Trophoblast cell (in vitro differentiated cells and primary cell): ENCODE measurements at regions not wholly inside any gene's neighbourhood (a gene's known extent, or its start where the extent isn't known, plus 50 kb on each side); places are given as distances from the start of the nearest gene placed in this dataset.

ENCODE experiments used
- DNase-seq, 2 donors: peaks; one replicate each; pipeline ENCODE4 v3.0.0-alpha.2; 2016
- H2AFZ ChIP-seq: 2 replicates; pipeline ENCODE4 v1.6.1; 2013; ENCODE audit warnings: low read length, moderate library complexity, mild to moderate bottlenecking; ENCODE audit not compliant: insufficient read depth, poor library complexity
- H2AK5ac ChIP-seq: 2 replicates; pipeline ENCODE4 v1.6.1; 2013; ENCODE audit warnings: mild to moderate bottlenecking, low read length
- H2BK120ac ChIP-seq: 2 replicates; pipeline ENCODE4 v1.6.1; 2013; ENCODE audit warnings: low read length, mild to moderate bottlenecking, moderate library complexity; ENCODE audit not compliant: insufficient read depth, poor library complexity
- H2BK12ac ChIP-seq: 2 replicates; pipeline ENCODE4 v1.6.1; 2013; ENCODE audit warnings: mild to moderate bottlenecking, low read length, moderate library complexity
- H2BK5ac ChIP-seq: 2 replicates; pipeline ENCODE4 v1.6.1; 2013; ENCODE audit warnings: low read length, low read depth, moderate library complexity, mild to moderate bottlenecking; ENCODE audit not compliant: poor library complexity
- H3K14ac ChIP-seq: 2 replicates; pipeline ENCODE4 v1.6.1; 2013; ENCODE audit warnings: mild to moderate bottlenecking, low read length
- H3K18ac ChIP-seq: 2 replicates; pipeline ENCODE4 v1.6.1; 2013; ENCODE audit warnings: mild to moderate bottlenecking, low read length
- H3K23ac ChIP-seq: 2 replicates; pipeline ENCODE4 v1.6.1; 2013; ENCODE audit warnings: low read length
- H3K27ac ChIP-seq: 2 replicates; pipeline ENCODE4 v1.5.1; 2013; ENCODE audit warnings: low read depth, mild to moderate bottlenecking, inconsistent platforms, low read length, moderate library complexity
- H3K27me3 ChIP-seq: 2 replicates; pipeline ENCODE4 v1.6.1; 2013; ENCODE audit warnings: inconsistent platforms, mild to moderate bottlenecking, low read length, moderate library complexity; ENCODE audit not compliant: insufficient read depth
- H3K36me3 ChIP-seq, 2 experiments: 1 replicate in 1 of 2; 2 replicates in 1 of 2; pipeline ENCODE4 v1.6.1; 2013; ENCODE audit warnings: low read length in 2 of 2, mild to moderate bottlenecking in 2 of 2, moderate library complexity in 1 of 2; ENCODE audit not compliant: insufficient read depth in 2 of 2, control insufficient read depth in 1 of 2
- H3K4ac ChIP-seq: 2 replicates; pipeline ENCODE4 v1.6.1; 2013; ENCODE audit warnings: low read depth, mild to moderate bottlenecking, low read length, moderate library complexity
- H3K4me1 ChIP-seq, 2 experiments: 1 replicate in 1 of 2; 2 replicates in 1 of 2; pipeline ENCODE4 v1.6.1; 2013; ENCODE audit warnings: low read length in 2 of 2, mild to moderate bottlenecking in 2 of 2, moderate library complexity in 1 of 2; ENCODE audit not compliant: insufficient read depth in 2 of 2, control insufficient read depth in 1 of 2
- H3K4me2 ChIP-seq: 2 replicates; pipeline ENCODE4 v1.6.1; 2013; ENCODE audit warnings: inconsistent platforms, mild to moderate bottlenecking, low read length, moderate library complexity
- H3K4me3 ChIP-seq: 2 replicates; pipeline ENCODE4 v1.5.1; 2013; ENCODE audit warnings: mild to moderate bottlenecking, low read depth, low read length, inconsistent platforms
- H3K79me1 ChIP-seq: one replicate; pipeline ENCODE4 v1.6.1; 2013; ENCODE audit warnings: low read length
- H3K79me2 ChIP-seq: 2 replicates; pipeline ENCODE4 v1.6.1; 2013; ENCODE audit warnings: low read length, mild to moderate bottlenecking; ENCODE audit not compliant: control insufficient read depth, insufficient read depth, poor library complexity
- H3K9ac ChIP-seq: 2 replicates; pipeline ENCODE4 v1.6.1; 2013; ENCODE audit warnings: mild to moderate bottlenecking, low read length
- H3K9me3 ChIP-seq: 2 replicates; pipeline ENCODE4 v1.6.1; 2013; ENCODE audit warnings: low read depth, mild to moderate bottlenecking, control low read depth, inconsistent platforms, low read length; ENCODE audit not compliant: insufficient read depth
- H4K12ac ChIP-seq: 2 replicates; pipeline ENCODE4 v1.6.1; 2013; ENCODE audit warnings: low read depth, mild to moderate bottlenecking, low read length, moderate library complexity
- H4K8ac ChIP-seq: 2 replicates; pipeline ENCODE4 v1.6.1; 2013; ENCODE audit warnings: low read depth, mild to moderate bottlenecking, low read length, moderate library complexity
- H4K91ac ChIP-seq: one replicate; pipeline ENCODE4 v1.6.1; 2013; ENCODE audit warnings: low read depth, mild to moderate bottlenecking, low read length, moderate library complexity
- WGBS: extraction: QIAGEN DNeasy Blood & Tissue Kit; methylation state at CpG from one replicate; pipeline ENCODE4 v1.1.7; 2013; ENCODE audit warnings: missing lambda C conversion rate; ENCODE audit not compliant: insufficient read length, insufficient coverage; ENCODE audit errors: extremely low coverage; 5-methylcytosine and 5-hydroxymethylcytosine counted together

DNA sequence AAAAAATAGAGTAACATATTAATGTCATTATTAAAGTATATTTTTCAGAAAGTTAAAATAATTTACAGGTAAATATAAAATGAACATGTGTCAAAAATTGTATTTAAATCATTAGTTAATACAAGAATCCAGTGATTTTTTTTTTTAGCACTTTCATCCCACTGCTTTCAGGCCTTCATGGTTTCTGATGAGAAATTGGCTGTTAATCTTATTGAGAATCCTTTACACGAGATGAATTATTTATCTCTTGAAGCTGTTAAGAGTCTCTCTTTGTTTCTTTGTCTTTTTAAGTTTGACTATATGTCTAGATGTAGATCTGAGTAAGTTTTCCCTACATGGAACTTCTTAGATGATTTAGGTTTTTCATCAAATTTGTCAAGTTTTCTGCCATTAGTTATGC, 578.5 kb upstream of the KCND2 start:
- Histone ChIP-seq H3K9me3 (no peaks in the 10 kb centered on the region), H2AK5ac (no peak overlapping the region), H3K36me3 (no peaks in the 10 kb centered on the region), H3K4ac (no peak overlapping the region), H3K9ac (no peak overlapping the region), H3K18ac (no peak overlapping the region), H2BK5ac (no peak overlapping the region), H3K79me1 (no peaks in the 10 kb centered on the region), H4K91ac (no peak overlapping the region), H4K12ac (no peak overlapping the region), H3K27me3 (no peaks in the 10 kb centered on the region), H3K23ac (no peak overlapping the region), H3K4me2 (no peak overlapping the region), H2AFZ (no peak overlapping the region), H3K14ac (no peak overlapping the region), H3K79me2 (no peaks in the 10 kb centered on the region), H4K8ac (no peak overlapping the region), H3K4me3 (no peak overlapping the region), H2BK120ac (no peak overlapping the region), H2BK12ac (no peak overlapping the region), H3K4me1 (no peaks in the 10 kb centered on the region), H3K27ac (no peak overlapping the region)
- no CpG with 5 or more reads among the region's 1 CpG for WGBS
- DNase-seq, result no peak

DNA sequence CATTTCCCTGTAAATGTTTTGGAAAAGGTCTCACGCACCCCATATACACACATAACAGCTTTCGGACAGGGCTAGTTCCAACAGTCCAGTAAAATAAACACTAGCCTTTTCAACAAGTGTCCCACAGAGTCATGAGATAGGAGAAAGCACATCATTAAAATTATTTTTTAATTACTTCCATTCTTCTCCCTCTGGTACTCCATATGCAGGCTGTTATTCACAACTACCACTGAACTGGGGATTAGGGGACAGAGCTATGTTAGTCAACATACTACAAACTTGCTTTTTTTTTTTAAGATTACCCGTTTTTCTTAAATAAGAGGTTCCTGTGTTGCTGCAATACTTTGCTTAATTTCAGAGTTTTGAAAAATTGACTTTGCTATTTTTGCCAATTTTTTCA, 576.6 kb upstream of the KCND2 start:
- no peaks in the 10 kb centered on the region for H3K36me3 ChIP-seq
- no peaks in the 10 kb centered on the region for H3K4me1 ChIP-seq
- H3K4ac ChIP-seq, result no peak overlapping the region
- no peaks in the 10 kb centered on the region for H3K9me3 ChIP-seq
- no peak overlapping the region for H3K9ac ChIP-seq
- H3K79me2 ChIP-seq, result no peaks in the 10 kb centered on the region
- no peak overlapping the region for H2AFZ ChIP-seq
- H4K91ac ChIP-seq, result no peak overlapping the region
- DNase-seq, result no peak
- no peak overlapping the region for H4K12ac ChIP-seq
- H3K4me3 ChIP-seq, result no peak overlapping the region
- H2BK12ac ChIP-seq, result no peak overlapping the region
- no peak overlapping the region for H3K14ac ChIP-seq
- WGBS, result no CpG with 5 or more reads among the region's 3 CpGs
- H3K27ac ChIP-seq, result no peak overlapping the region
- H4K8ac ChIP-seq, result no peak overlapping the region
- no peak overlapping the region for H2AK5ac ChIP-seq
- no peaks in the 10 kb centered on the region for H3K79me1 ChIP-seq
- H2BK120ac ChIP-seq, result no peak overlapping the region
- no peak overlapping the region for H3K4me2 ChIP-seq
- no peak overlapping the region for H2BK5ac ChIP-seq
- no peak overlapping the region for H3K23ac ChIP-seq
- H3K18ac ChIP-seq, result no peak overlapping the region
- no peaks in the 10 kb centered on the region for H3K27me3 ChIP-seq

GRCh38 chr7:119703895-119704294, 569.1 kb upstream of the KCND2 start:
- no peak overlapping the region for H3K4me3 ChIP-seq
- H3K9ac ChIP-seq, result no peak overlapping the region
- no peaks in the 10 kb centered on the region for H3K79me2 ChIP-seq
- no peak overlapping the region for H3K4me2 ChIP-seq
- H3K9me3 ChIP-seq, result no peaks in the 10 kb centered on the region
- no peak for DNase-seq
- no peak overlapping the region for H2BK120ac ChIP-seq
- H3K18ac ChIP-seq, result no peak overlapping the region
- no peak overlapping the region for H2AFZ ChIP-seq
- H3K23ac ChIP-seq, result no peak overlapping the region
- no peak overlapping the region for H2AK5ac ChIP-seq
- H2BK12ac ChIP-seq, result no peak overlapping the region
- H3K36me3 ChIP-seq, result no peaks in the 10 kb centered on the region
- H4K12ac ChIP-seq, result no peak overlapping the region
- H3K27ac ChIP-seq, result no peak overlapping the region
- no peak overlapping the region for H3K4ac ChIP-seq
- no peaks in the 10 kb centered on the region for H3K27me3 ChIP-seq
- no CpG with 5 or more reads among the region's 1 CpG for WGBS
- H2BK5ac ChIP-seq, result no peak overlapping the region
- H3K4me1 ChIP-seq, result no peaks in the 10 kb centered on the region
- no peak overlapping the region for H3K14ac ChIP-seq
- no peak overlapping the region for H4K8ac ChIP-seq
- H4K91ac ChIP-seq, result no peak overlapping the region
- H3K79me1 ChIP-seq, result no peaks in the 10 kb centered on the region

DNA sequence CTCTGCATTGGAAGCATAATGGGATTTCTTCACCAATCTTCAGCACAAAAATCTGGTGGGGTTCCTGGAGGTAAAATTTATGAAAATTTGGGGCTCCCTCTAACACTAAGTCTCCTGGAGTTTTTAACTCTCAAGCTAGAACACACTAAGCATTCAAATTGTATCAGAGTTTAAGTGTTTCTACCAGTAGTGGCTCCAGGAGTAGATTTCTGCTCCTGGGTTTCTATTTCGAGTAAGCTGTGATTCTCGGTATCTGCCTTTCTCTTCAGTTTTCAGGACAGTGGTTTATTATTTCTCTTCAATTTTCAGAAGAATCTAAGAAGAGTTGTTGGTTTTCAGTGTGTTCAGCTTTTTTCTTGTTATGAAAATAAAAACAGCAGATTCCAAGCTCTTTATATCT, 566.4 kb upstream of the KCND2 start:
- DNase-seq, result no peak
- H3K79me1 ChIP-seq, result no peaks in the 10 kb centered on the region
- no peak overlapping the region for H2AK5ac ChIP-seq
- H4K12ac ChIP-seq, result no peak overlapping the region
- no peak overlapping the region for H3K14ac ChIP-seq
- H3K79me2 ChIP-seq, result no peaks in the 10 kb centered on the region
- H2BK5ac ChIP-seq, result no peak overlapping the region
- no peak overlapping the region for H3K27ac ChIP-seq
- H3K4me2 ChIP-seq, result no peak overlapping the region
- H3K9ac ChIP-seq, result no peak overlapping the region
- H3K27me3 ChIP-seq, result no peaks in the 10 kb centered on the region
- H3K9me3 ChIP-seq, result no peaks in the 10 kb centered on the region
- no CpG with 5 or more reads among the region's 2 CpGs for WGBS
- H3K18ac ChIP-seq, result no peak overlapping the region
- no peaks in the 10 kb centered on the region for H3K4me1 ChIP-seq
- no peak overlapping the region for H2AFZ ChIP-seq
- H2BK120ac ChIP-seq, result no peak overlapping the region
- no peaks in the 10 kb centered on the region for H3K36me3 ChIP-seq
- no peak overlapping the region for H3K4me3 ChIP-seq
- no peak overlapping the region for H4K91ac ChIP-seq
- no peak overlapping the region for H4K8ac ChIP-seq
- no peak overlapping the region for H3K4ac ChIP-seq
- no peak overlapping the region for H3K23ac ChIP-seq
- H2BK12ac ChIP-seq, result no peak overlapping the region
